WTC11 (cell line): ENCODE measurements at regions not wholly inside any gene's neighbourhood (a gene's known extent, or its start where the extent isn't known, plus 50 kb on each side); places are given as distances from the start of the nearest gene placed in this dataset.

Experiments used
- ATAC-seq: fragments of 200-7000 bp; cut with Tn5 transposase; 2 replicates; pipeline ENCODE4 v1.10.0; 2021; ENCODE audit warnings: mild to moderate bottlenecking, moderate library complexity
- CTCF ChIA-PET: fragments of 300-600 bp; sonication (Branson Sonifier 250); formaldehyde crosslinking; loops from one replicate; lab custom pipeline; 2021; ENCODE audit warnings: antibody characterized with exemption; lab: Charles Lee
- POLR2A ChIA-PET: fragments of 350-600 bp; sonication (Branson Sonifier 250); formaldehyde crosslinking; loops from one replicate; lab custom pipeline; 2021; ENCODE audit warnings: antibody characterized with exemption; lab: Charles Lee
- DNase-seq: peaks from one replicate; pipeline ENCODE4 v3.0.0; 2021; ENCODE audit warnings: low spot score
- H3K27ac Mint-ChIP-seq: 2 replicates; pipeline ENCODE4 v1.8.0; 2021; ENCODE audit warnings: mixed read lengths
- H3K27me3 Mint-ChIP-seq: 2 replicates; pipeline ENCODE4 v1.8.0; 2021; ENCODE audit warnings: low read depth, mild to moderate bottlenecking, moderate library complexity, mixed read lengths
- H3K36me3 Mint-ChIP-seq: 2 replicates; pipeline ENCODE4 v1.8.0; 2021; ENCODE audit warnings: mixed read lengths
- H3K4me1 Mint-ChIP-seq: 2 replicates; pipeline ENCODE4 v1.8.0; 2022; ENCODE audit warnings: mixed read lengths
- H3K4me3 Mint-ChIP-seq: 2 replicates; pipeline ENCODE4 v1.8.0; 2021; ENCODE audit warnings: mild to moderate bottlenecking, moderate library complexity, mixed read lengths
- H3K9me3 Mint-ChIP-seq: 2 replicates; pipeline ENCODE4 v1.8.0; 2021; ENCODE audit warnings: mixed read lengths
- FOXJ3 ChIP-seq: sonication (generic); formaldehyde crosslinking; IDR thresholded peaks from 2 replicates; pipeline ENCODE4 v1.9.0; 2021; ENCODE audit warnings: missing genetic modification reagents, mild to moderate bottlenecking, borderline replicate concordance
- GRHL2 ChIP-seq: fragments of 250-450 bp; sonication (Bioruptor Pico); IDR thresholded peaks from 2 replicates; pipeline ENCODE4 v1.8.0; 2022; ENCODE audit warnings: mild to moderate bottlenecking, moderate library complexity; ENCODE audit not compliant: insufficient replicate concordance, severe bottlenecking
- MYBL2 ChIP-seq: sonication (generic); formaldehyde crosslinking; IDR thresholded peaks from 2 replicates; pipeline ENCODE4 v1.8.1; 2023; ENCODE audit warnings: mild to moderate bottlenecking, moderate library complexity, missing genetic modification reagents
- NFATC4 ChIP-seq: fragments of 250-450 bp; sonication (Bioruptor Pico); IDR thresholded peaks from 2 replicates; pipeline ENCODE4 v1.9.0; 2021; ENCODE audit warnings: mild to moderate bottlenecking
- NR2C2 ChIP-seq: sonication (generic); formaldehyde crosslinking; IDR thresholded peaks from 2 replicates; pipeline ENCODE4 v1.8.0; 2022; ENCODE audit warnings: mild to moderate bottlenecking, missing genetic modification reagents
- SMAD3 ChIP-seq: sonication (generic); formaldehyde crosslinking; IDR thresholded peaks from 2 replicates; pipeline ENCODE4 v1.8.0; 2022; ENCODE audit warnings: missing genetic modification reagents, mild to moderate bottlenecking, borderline replicate concordance
- TEAD4 ChIP-seq: sonication (generic); formaldehyde crosslinking; IDR thresholded peaks from 2 replicates; pipeline ENCODE4 v1.8.0; 2022; ENCODE audit warnings: mild to moderate bottlenecking, missing genetic modification reagents
- ZNF232 ChIP-seq: sonication (generic); formaldehyde crosslinking; IDR thresholded peaks from 2 replicates; pipeline ENCODE4 v1.8.0; 2022; ENCODE audit warnings: mild to moderate bottlenecking, missing genetic modification reagents
- ZNF317 ChIP-seq: sonication (generic); formaldehyde crosslinking; IDR thresholded peaks from 2 replicates; pipeline ENCODE4 v1.8.1; 2023; ENCODE audit warnings: low read depth, mild to moderate bottlenecking, moderate library complexity, missing genetic modification reagents, borderline replicate concordance
- ZNF416 ChIP-seq: fragments of 250-450 bp; sonication (Bioruptor Pico); IDR thresholded peaks from 2 replicates; pipeline ENCODE4 v1.9.0; 2021; ENCODE audit warnings: mild to moderate bottlenecking, inconsistent platforms
- ZNF671 ChIP-seq: fragments of 250-450 bp; sonication (Bioruptor Pico); IDR thresholded peaks from 2 replicates; pipeline ENCODE4 v1.8.0; 2021; ENCODE audit warnings: mild to moderate bottlenecking
- TF ChIP-seq, protein P1 (sequence below): sonication (generic); formaldehyde crosslinking; IDR thresholded peaks from 2 replicates; pipeline ENCODE4 v1.8.1; 2023; ENCODE audit warnings: mild to moderate bottlenecking, moderate library complexity, missing genetic modification reagents
- TF ChIP-seq, protein P2 (sequence below): fragments of 250-450 bp; sonication (Bioruptor Pico); IDR thresholded peaks from 2 replicates; pipeline ENCODE4 v1.8.0; 2021; ENCODE audit warnings: mild to moderate bottlenecking
- TF ChIP-seq, protein P3 (sequence below): sonication (generic); formaldehyde crosslinking; IDR thresholded peaks from 2 replicates; pipeline ENCODE4 v1.8.1; 2023; ENCODE audit warnings: mild to moderate bottlenecking, missing genetic modification reagents, moderate library complexity
- TF ChIP-seq, protein P4 (sequence below): sonication (generic); formaldehyde crosslinking; IDR thresholded peaks from 2 replicates; pipeline ENCODE4 v1.8.1; 2023; ENCODE audit warnings: mild to moderate bottlenecking, missing genetic modification reagents
- TF ChIP-seq, protein P5 (sequence below): sonication (generic); formaldehyde crosslinking; IDR thresholded peaks from 2 replicates; pipeline ENCODE4 v1.8.1; 2023; ENCODE audit warnings: mild to moderate bottlenecking, missing genetic modification reagents
- TF ChIP-seq, protein P6 (sequence below): sonication (generic); formaldehyde crosslinking; IDR thresholded peaks from 2 replicates; pipeline ENCODE4 v1.8.1; 2022; ENCODE audit warnings: low read depth, mild to moderate bottlenecking, moderate library complexity, missing genetic modification reagents, borderline replicate concordance
- TF ChIP-seq, protein P7 (sequence below): fragments of 250-450 bp; sonication (Bioruptor Pico); IDR thresholded peaks from 2 replicates; pipeline ENCODE4 v2.1.2; 2022; ENCODE audit warnings: mild to moderate bottlenecking, moderate library complexity
- TF ChIP-seq, protein P8 (sequence below): sonication (generic); formaldehyde crosslinking; IDR thresholded peaks from 2 replicates; pipeline ENCODE4 v1.8.0; 2022; ENCODE audit warnings: mild to moderate bottlenecking, missing genetic modification reagents

DNA sequence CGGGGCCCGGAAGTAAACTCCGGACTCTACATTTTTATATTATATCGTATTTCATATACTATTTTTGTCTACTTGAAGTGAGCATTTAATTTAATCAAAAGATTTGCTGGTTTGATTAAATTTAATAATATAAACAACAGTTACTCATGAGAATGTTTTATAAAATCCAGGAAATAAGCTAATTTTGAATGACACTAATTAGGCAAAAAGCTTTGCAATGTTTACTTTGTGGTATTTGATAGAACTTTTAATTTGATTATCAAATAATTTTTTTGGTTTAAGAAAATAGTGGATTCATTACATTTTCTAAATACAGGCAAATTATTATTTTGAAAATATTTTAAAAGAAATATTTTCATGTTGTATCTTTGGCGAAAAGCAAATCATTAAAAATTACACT lies 900.4 kb upstream of the CDH2 start (continued):
- TF ChIP-seq, protein P1, sequence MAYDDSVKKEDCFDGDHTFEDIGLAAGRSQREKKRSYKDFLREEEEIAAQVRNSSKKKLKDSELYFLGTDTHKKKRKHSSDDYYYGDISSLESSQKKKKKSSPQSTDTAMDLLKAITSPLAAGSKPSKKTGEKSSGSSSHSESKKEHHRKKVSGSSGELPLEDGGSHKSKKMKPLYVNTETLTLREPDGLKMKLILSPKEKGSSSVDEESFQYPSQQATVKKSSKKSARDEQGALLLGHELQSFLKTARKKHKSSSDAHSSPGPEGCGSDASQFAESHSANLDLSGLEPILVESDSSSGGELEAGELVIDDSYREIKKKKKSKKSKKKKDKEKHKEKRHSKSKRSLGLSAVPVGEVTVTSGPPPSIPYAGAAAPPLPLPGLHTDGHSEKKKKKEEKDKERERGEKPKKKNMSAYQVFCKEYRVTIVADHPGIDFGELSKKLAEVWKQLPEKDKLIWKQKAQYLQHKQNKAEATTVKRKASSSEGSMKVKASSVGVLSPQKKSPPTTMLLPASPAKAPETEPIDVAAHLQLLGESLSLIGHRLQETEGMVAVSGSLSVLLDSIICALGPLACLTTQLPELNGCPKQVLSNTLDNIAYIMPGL (CRISPR knock-in tag) = no peak
- TF ChIP-seq TEAD4 (CRISPR knock-in tag) (no peak), NR2C2 (no peak), SMAD3 (CRISPR knock-in tag) (no peak), FOXJ3 (no peak), ZNF317 (CRISPR knock-in tag) (no peak), GRHL2 (no peak), ZNF232 (CRISPR knock-in tag) (no peak)
- TF ChIP-seq, protein P2, sequence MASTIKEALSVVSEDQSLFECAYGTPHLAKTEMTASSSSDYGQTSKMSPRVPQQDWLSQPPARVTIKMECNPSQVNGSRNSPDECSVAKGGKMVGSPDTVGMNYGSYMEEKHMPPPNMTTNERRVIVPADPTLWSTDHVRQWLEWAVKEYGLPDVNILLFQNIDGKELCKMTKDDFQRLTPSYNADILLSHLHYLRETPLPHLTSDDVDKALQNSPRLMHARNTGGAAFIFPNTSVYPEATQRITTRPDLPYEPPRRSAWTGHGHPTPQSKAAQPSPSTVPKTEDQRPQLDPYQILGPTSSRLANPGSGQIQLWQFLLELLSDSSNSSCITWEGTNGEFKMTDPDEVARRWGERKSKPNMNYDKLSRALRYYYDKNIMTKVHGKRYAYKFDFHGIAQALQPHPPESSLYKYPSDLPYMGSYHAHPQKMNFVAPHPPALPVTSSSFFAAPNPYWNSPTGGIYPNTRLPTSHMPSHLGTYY = no peak
- TF ChIP-seq, protein P3, sequence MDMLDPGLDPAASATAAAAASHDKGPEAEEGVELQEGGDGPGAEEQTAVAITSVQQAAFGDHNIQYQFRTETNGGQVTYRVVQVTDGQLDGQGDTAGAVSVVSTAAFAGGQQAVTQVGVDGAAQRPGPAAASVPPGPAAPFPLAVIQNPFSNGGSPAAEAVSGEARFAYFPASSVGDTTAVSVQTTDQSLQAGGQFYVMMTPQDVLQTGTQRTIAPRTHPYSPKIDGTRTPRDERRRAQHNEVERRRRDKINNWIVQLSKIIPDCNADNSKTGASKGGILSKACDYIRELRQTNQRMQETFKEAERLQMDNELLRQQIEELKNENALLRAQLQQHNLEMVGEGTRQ (CRISPR knock-in tag) = no peak
- TF ChIP-seq, protein P4, sequence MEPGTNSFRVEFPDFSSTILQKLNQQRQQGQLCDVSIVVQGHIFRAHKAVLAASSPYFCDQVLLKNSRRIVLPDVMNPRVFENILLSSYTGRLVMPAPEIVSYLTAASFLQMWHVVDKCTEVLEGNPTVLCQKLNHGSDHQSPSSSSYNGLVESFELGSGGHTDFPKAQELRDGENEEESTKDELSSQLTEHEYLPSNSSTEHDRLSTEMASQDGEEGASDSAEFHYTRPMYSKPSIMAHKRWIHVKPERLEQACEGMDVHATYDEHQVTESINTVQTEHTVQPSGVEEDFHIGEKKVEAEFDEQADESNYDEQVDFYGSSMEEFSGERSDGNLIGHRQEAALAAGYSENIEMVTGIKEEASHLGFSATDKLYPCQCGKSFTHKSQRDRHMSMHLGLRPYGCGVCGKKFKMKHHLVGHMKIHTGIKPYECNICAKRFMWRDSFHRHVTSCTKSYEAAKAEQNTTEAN = no peak
- TF ChIP-seq, protein P5, sequence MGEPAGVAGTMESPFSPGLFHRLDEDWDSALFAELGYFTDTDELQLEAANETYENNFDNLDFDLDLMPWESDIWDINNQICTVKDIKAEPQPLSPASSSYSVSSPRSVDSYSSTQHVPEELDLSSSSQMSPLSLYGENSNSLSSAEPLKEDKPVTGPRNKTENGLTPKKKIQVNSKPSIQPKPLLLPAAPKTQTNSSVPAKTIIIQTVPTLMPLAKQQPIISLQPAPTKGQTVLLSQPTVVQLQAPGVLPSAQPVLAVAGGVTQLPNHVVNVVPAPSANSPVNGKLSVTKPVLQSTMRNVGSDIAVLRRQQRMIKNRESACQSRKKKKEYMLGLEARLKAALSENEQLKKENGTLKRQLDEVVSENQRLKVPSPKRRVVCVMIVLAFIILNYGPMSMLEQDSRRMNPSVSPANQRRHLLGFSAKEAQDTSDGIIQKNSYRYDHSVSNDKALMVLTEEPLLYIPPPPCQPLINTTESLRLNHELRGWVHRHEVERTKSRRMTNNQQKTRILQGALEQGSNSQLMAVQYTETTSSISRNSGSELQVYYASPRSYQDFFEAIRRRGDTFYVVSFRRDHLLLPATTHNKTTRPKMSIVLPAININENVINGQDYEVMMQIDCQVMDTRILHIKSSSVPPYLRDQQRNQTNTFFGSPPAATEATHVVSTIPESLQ (CRISPR knock-in tag) = no peak
- TF ChIP-seq, all 79 proteins: peak for 0

DNA sequence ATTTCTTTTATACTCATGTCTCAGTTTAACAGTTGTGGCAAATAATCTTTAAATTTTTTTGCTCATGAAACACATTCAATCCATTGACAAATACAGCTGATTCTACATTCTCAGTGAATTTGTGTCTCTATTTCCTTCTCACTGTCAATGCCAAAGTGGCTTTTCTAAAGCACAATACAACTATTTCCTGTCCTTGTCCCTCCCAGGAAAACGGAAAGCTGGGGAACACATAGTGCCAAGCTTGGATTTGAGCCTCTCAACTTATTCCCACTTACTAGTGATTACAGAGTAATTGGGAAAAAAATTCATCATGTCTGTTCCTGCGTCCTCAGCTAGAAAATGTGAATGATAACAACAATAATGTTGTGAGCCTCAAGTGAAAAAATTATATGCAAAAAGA lies 899.7 kb upstream of the CDH2 start:
- no peak for ATAC-seq
- ChIA-PET CTCF (no interaction called here), POLR2A (no interaction called here)
- DNase-seq = no peak
- Mint-ChIP-seq H3K4me3 (no peak overlapping the region), H3K4me1 (peaks cover 8% of the 10 kb centered on the region), H3K9me3 (no peaks in the 10 kb centered on the region), H3K27ac (no peak overlapping the region), H3K27me3 (no peaks in the 10 kb centered on the region), H3K36me3 (no peaks in the 10 kb centered on the region)
- TF ChIP-seq, protein P5 (CRISPR knock-in tag) = no peak
- no peak for TF ChIP-seq GRHL2

DNA sequence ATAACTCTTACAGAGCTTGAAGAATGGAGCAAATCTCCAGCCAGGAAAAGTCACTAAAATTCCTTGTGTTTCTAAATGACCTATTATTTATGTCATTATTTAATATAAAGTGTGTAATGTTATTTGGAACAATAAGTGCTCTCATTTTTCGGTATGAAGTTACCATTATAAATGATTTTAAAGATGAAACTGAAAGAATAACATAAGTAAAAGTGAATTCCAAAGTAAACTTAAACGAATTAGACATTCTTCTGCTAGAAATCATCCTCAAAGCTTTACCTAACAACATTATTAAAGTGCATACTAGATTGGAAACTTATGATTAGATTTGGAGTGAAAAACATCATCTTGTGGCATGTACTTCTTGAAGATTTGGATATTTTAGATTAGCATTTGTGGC lies 897.2 kb upstream of the CDH2 start:
- Mint-ChIP-seq H3K27ac (no peak overlapping the region), H3K9me3 (no peaks in the 10 kb centered on the region), H3K4me1 (peaks cover 10% of the 10 kb centered on the region), H3K36me3 (no peaks in the 10 kb centered on the region), H3K4me3 (no peak overlapping the region), H3K27me3 (no peaks in the 10 kb centered on the region)
- ChIA-PET POLR2A (no interaction called here), CTCF (no interaction called here)
- DNase-seq (no peak), ATAC-seq (no peak)
- TF ChIP-seq, protein P6, sequence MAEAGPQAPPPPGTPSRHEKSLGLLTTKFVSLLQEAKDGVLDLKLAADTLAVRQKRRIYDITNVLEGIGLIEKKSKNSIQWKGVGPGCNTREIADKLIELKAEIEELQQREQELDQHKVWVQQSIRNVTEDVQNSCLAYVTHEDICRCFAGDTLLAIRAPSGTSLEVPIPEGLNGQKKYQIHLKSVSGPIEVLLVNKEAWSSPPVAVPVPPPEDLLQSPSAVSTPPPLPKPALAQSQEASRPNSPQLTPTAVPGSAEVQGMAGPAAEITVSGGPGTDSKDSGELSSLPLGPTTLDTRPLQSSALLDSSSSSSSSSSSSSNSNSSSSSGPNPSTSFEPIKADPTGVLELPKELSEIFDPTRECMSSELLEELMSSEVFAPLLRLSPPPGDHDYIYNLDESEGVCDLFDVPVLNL (CRISPR knock-in tag) = no peak
- TF ChIP-seq ZNF671 (no peak), MYBL2 (CRISPR knock-in tag) (no peak), ZNF416 (CRISPR knock-in tag) (no peak), NFATC4 (no peak)
- TF ChIP-seq, protein P7, sequence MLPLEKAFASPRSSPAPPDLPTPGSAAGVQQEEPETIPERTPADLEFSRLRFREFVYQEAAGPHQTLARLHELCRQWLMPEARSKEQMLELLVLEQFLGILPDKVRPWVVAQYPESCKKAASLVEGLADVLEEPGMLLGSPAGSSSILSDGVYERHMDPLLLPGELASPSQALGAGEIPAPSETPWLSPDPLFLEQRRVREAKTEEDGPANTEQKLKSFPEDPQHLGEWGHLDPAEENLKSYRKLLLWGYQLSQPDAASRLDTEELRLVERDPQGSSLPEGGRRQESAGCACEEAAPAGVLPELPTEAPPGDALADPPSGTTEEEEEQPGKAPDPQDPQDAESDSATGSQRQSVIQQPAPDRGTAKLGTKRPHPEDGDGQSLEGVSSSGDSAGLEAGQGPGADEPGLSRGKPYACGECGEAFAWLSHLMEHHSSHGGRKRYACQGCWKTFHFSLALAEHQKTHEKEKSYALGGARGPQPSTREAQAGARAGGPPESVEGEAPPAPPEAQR = no peak
- TF ChIP-seq, protein P8, sequence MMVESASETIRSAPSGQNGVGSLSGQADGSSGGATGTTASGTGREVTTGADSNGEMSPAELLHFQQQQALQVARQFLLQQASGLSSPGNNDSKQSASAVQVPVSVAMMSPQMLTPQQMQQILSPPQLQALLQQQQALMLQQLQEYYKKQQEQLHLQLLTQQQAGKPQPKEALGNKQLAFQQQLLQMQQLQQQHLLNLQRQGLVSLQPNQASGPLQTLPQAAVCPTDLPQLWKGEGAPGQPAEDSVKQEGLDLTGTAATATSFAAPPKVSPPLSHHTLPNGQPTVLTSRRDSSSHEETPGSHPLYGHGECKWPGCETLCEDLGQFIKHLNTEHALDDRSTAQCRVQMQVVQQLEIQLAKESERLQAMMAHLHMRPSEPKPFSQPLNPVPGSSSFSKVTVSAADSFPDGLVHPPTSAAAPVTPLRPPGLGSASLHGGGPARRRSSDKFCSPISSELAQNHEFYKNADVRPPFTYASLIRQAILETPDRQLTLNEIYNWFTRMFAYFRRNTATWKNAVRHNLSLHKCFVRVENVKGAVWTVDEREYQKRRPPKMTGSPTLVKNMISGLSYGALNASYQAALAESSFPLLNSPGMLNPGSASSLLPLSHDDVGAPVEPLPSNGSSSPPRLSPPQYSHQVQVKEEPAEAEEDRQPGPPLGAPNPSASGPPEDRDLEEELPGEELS (CRISPR knock-in tag) = no peak
